Hematopoietic multipotent progenitor cell treated with erythropoietin and hydrocortisone succinate and interleukin-3 and kit ligand, for 8 days (in vitro differentiated cells): ENCODE measurements at regions not wholly inside any gene's neighbourhood (a gene's known extent, or its start where the extent isn't known, plus 50 kb on each side); places are given as distances from the start of the nearest gene placed in this dataset.
A peak's percentile ranks its signal among the peaks of the same experiment; 100 is the strongest.

ENCODE experiments used
- DNase-seq: peaks from one replicate; pipeline ENCODE4 v3.0.0-alpha.2; 2015

DNA sequence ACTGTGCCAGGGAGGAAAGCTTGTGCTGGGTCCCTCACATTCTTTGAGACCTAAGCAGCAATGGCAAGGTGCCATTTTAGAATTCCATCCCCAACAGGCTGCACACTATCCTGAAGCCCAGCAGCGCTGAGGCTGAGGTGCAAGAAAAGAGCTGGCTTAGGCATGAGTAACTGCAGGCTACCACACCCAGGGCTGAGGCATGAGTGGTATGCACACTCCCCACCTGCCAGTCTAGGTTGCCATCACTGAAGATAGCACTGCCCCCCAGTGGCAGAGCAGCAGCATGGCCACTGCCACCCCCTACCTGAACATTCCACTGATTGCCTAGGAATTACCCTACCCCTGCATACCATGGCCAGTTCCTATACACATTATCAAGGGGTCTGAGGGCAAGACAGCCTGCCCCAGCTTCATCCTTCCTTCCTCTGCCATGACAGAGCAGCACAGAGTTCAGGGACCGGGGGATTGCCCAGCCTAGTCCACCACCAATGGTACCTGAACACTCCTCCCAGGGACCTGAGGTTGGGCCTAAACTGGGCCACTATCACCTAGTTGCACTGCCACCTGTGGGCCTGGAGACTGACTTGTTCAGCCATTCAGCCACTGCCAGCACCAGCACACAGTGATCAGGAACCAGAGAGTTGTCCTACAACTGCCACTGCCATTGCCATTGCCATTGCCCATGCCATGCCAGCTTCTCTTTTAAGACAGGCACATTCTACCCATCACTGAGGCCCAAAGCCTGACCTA lies 129.8 kb downstream of the SATB1 start:
- peak; percentile 57 for DNase-seq

GRCh38 chr3:18290157-18290556 lies 135.0 kb downstream of the SATB1 start:
- DNase-seq: no peak

DNA sequence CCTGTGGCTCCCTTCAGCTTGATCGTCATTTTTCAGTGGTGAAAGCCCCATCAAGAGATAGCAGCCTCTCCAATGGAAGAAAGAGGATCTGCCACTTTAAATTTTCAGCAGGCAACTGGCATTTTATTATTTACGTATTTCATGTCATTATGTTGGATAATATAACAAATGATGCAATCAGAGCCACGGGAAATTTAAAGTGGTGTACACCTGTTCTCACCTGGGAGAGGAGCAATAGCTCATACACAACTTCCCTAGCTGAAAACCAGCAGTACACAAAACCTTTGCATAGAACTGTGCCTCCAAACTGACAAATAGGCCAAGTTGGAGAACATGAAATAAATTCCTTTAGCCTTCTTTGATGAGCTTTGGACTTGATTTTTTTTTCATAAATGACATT lies 136.9 kb downstream of the SATB1 start:
- no peak for DNase-seq

DNA sequence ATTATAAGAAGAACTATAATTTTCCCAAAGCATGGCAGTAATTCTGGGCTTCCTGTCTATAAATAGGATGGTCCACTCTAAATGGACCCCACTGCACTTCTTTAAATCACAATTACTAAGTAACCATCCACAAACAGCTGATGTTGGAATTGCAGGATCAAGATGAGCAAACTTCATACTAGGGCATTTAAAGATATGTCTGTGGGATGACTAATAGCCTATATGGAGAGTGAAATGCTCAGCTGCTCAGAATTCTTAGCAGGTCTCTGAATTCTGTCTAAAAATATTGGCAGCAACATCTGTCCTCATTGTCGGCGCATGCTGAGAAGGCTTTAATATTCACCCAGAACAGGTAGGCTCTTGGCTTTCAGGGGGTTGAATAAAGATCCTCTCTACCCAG lies 140.4 kb downstream of the SATB1 start:
- no peak for DNase-seq

- no peak for DNase-seq
Observed at GRCh38 chr3:18283680-18284079, 141.5 kb downstream of the SATB1 start.

- no peak for DNase-seq
Observed at GRCh38 chr3:18282507-18282906, 142.6 kb downstream of the SATB1 start.

DNA sequence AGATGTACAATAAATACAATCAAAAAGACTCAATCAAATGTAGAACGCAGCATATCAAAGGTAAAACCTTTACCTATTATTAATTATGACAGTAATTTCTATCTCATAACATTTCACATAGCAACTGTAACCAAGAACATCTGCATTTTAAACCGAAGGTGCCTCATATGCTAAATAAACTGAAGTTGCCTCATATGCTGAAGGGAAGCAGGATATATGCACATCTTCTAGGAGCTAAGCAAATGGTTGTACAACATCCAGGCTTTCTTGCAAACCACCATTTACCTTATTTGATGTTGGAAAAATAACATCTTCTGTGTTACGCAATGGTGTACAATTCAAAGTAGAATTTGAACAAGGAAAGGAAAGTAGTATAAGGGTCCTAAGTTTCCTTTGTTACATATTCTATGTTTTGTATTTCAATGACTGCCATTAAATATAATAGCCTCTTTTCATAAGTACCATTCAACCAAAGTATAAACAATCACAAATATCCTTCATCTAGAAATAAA lies 145.9 kb downstream of the SATB1 start:
- no peak for DNase-seq

DNA sequence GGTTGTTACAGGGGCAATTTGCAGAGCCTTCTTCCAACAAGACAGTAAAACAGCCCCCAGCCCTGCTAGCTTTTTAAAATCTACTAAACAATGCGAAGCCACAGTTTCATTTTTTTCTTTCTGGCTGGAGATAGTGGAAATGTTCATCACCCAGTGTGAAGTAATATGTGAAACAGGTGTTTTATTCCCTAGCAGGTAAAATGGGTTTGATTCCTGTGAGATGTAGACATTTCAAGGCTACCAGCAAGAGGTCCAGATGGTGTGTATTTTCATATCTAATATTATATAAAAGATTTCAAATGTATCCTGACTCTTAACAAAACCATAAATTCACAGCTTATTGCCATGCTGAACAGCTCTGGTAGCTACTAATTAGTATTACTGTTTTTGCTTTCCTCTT lies 160.3 kb downstream of the SATB1 start:
- no peak for DNase-seq

DNA sequence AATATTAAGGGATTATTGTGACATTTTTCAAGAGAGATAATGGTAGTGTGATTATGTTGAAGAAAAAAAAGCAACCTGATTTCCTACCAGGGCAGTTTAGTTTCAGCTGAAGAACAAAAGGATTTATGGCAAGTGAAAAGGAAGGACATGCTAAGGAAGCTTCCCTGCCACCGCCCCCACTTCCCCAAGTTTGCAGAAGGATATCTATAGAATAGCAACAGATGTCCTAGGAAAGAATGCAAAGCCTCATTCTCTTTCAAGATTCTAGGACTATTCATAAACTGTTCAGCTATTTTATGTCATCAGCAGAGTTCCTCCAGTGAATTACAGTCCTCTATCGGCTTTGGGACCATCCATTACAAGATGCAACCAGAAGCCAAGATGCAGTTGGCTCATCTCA lies 160.8 kb downstream of the SATB1 start:
- no peak for DNase-seq

GRCh38 chr3:18258492-18258891 lies 166.6 kb downstream of the SATB1 start:
- DNase-seq: no peak

DNA sequence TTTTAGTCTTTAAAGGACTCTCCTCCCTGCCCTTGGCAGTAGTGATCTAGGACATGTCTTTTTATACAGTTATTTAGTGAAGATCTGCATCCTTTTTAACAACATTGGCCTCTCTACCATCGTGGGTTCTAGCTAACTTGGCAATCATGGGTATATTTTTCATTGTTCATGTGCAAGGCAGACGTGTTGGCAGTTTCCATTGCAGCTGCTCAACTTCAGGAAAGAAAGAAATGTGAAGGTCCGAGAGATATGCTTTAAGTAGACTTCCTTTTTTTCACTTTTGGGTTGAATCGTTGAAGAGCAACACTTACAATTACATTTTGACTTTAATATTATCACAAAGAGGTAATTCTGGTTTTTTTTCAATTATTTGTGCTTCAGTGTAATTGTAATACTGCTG lies 172.6 kb downstream of the SATB1 start:
- DNase-seq: no peak

- no peak for DNase-seq
Observed at GRCh38 chr3:18250991-18251390, 174.1 kb downstream of the SATB1 start.

- DNase-seq: no peak
Observed at GRCh38 chr3:18249126-18249525, 176.0 kb downstream of the SATB1 start.

DNA sequence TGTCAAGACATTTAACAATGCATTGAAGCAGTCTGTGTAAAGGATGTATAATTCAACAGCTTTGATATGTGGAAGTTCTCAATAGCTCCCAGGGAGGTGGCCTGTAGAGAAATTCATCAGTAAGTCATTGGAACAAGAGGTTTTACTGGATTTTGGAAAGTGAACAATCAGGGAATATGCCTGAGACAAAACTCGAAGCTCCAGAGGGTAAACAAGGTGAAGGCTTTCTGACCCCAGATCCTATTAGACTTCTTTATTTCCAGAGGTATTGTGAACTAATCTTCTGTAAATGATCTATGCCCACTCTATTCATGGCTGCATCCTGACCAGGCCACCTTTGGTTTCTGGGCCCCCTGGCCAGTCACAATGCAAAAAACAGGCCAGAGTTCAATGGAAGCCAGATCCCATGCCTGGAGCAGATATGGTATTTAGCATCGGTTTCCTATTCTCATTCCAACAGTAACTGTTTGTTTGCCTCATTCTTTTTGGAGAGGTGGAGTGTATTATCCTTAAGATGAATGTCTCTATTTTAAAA lies 177.3 kb downstream of the SATB1 start:
- no peak for DNase-seq

DNA sequence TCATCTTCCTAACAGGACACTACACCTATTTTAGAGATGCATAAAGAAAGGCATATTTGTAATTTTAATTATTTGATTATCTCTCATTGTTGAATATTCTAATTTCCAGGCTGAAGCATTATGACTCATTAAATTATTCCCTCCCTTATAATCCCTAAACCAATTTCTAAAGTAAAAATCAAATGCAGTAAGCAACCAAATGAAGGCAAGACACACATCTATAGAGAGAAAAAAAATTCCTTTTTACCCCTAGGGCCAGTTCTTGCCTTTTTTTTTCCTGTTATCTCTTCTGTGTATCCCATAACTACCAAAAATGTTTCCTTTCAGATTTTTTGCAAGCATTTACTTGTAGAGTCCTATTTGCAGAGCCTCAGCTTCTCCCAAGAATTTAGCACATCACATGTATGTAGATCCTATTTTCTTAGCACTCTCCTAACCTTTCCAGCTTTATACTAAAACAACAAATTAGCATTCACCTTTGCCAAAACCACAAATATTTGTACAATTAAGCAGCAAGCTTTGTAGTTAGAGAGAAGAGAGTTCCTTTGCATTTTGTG lies 177.9 kb downstream of the SATB1 start:
- DNase-seq: no peak

- no peak for DNase-seq
Observed at GRCh38 chr3:18246336-18247060, 178.6 kb downstream of the SATB1 start.

- no peak for DNase-seq
Observed at GRCh38 chr3:18245721-18246120, 179.4 kb downstream of the SATB1 start.

DNA sequence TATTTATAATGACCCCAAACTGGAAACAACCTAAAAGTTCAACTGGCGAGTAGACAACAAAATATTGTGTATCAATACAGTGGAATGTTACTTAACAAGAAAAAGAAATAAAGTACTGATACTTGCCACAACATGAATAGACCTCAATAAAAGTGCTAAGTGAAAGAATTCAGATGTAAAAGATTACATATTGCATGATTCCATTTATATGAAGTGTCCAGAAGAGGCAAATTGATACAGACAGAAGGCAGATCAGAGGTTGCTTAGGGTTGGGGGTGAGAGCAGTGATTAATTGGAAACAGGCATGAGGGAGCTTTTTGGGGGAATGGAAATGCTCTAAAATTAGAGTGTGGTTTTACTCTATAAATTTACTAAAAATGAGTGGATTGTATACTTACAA lies 183.3 kb downstream of the SATB1 start:
- no peak for DNase-seq

- no peak for DNase-seq
Observed at GRCh38 chr3:18239674-18240073, 185.5 kb downstream of the SATB1 start.

- DNase-seq: no peak
Observed at GRCh38 chr3:18238746-18239331, 186.3 kb downstream of the SATB1 start.

DNA sequence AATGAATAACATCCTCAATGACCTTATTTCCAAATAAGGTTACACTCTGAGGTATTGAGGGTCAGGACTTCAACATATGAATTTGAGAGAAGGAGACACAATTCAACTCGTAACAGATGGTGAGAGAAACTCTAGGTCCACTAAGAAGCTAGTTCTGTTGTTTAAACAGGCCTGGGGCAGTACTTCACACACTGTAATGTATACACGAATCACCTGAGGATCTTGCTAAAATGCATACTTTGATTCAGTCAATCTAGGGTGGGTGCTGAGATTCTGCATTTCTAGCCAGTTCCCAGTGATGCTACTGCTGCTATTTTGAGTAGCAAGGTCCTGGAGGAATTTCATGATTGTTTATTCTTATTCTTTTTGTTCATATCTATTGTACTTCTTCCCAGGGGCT lies 186.8 kb downstream of the SATB1 start:
- no peak for DNase-seq

- no peak for DNase-seq
Observed at GRCh38 chr3:18237251-18238005, 187.7 kb downstream of the SATB1 start.

DNA sequence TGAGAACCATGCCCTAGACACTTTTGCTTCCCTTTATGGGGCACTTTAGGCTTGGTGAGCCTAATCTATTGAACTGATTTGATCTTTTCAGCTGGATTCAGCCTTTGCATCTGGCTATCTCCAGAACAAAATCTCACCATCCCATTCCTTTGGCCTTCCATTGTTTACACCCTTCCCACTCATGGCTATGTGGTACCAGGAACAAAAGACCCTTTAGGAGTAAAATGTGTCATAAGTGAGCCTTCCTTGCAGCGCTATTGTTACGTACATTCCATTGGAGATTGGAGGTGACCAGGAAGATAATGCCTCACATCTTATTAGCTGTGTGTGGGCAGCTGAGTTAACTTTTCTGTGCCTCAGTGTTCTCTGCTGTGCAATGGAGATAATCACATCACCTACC lies 188.4 kb downstream of the SATB1 start:
- DNase-seq: no peak
